Activated CD4-positive, alpha-beta T cell treated with anti-CD3 and anti-CD28 coated beads for 36 hours (primary cell): ENCODE measurements at regions not wholly inside any gene's neighbourhood (a gene's known extent, or its start where the extent isn't known, plus 50 kb on each side); places are given as distances from the start of the nearest gene placed in this dataset.

Experiments used
- ATAC-seq: fragments of 200-7000 bp; cut with Tn5 transposase; one replicate; pipeline ENCODE4 v1.10.0; 2021; ENCODE audit warnings: mild to moderate bottlenecking, moderate library complexity
- CTCF ChIA-PET: fragments of 350-600 bp; sonication (Branson Sonifier 250); formaldehyde crosslinking; loops from one replicate; lab custom pipeline; 2021; ENCODE audit warnings: antibody characterized with exemption; lab: Charles Lee
- POLR2A ChIA-PET: fragments of 350-600 bp; sonication (Branson Sonifier 250); formaldehyde crosslinking; loops from one replicate; lab custom pipeline; 2021; ENCODE audit warnings: antibody characterized with exemption, inconsistent platforms; lab: Charles Lee
- DNase-seq: peaks from one replicate; pipeline ENCODE4 v3.0.0-alpha.2; 2020
- H3K27ac Mint-ChIP-seq: one replicate; pipeline ENCODE4 v1.8.0; 2021; ENCODE audit warnings: mixed read lengths
- H3K27me3 Mint-ChIP-seq: one replicate; pipeline ENCODE4 v1.8.0; 2021; ENCODE audit warnings: mixed read lengths
- H3K36me3 Mint-ChIP-seq: one replicate; pipeline ENCODE4 v1.8.0; 2021; ENCODE audit warnings: low read depth, mixed read lengths
- H3K4me1 Mint-ChIP-seq: one replicate; pipeline ENCODE4 v1.8.0; 2021; ENCODE audit warnings: mixed read lengths
- H3K4me3 Mint-ChIP-seq: one replicate; pipeline ENCODE4 v1.8.0; 2021; ENCODE audit warnings: mild to moderate bottlenecking, moderate library complexity, mixed read lengths
- H3K9me3 Mint-ChIP-seq: one replicate; pipeline ENCODE4 v1.8.0; 2021; ENCODE audit warnings: low read depth, mixed read lengths
- intact Hi-C, 2 experiments: fragments of 100-400 bp; cut with DNase I in 1 of 2; cut with micrococcal nuclease in 1 of 2; formaldehyde crosslinking; loops; one replicate each; pipeline versions ENCODE4 v1.14.2 to v1.15.1; 2022 to 2024; cut with DNase I, micrococcal nuclease

DNA sequence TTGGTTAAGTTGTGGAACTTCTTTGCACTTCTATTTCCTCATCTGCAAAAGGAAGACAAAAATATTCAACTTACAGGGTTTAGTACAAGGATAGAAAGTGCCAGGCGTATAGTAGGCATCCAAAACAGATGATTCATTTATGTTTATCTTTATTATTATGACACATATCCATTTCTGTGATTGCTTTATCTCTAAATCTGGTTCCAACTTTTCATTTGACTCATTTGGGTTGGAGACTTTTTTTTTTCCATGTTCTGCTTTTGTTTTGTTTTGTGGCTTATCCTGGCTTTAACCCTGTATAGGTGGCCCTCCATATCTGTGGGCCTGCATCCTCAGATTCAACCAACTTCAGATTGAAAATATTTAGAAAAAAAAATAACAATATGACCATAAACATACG, 186.7 kb upstream of the SLC24A2 start:
- Mint-ChIP-seq H3K9me3 (peaks cover 3% of the 10 kb centered on the region), H3K27ac (peak overlapping the region; percentile 59), H3K4me1 (peaks cover 25% of the 10 kb centered on the region), H3K4me3 (no peak overlapping the region), H3K27me3 (peaks cover 2% of the 10 kb centered on the region), H3K36me3 (peaks cover 2% of the 10 kb centered on the region)
- DNase-seq (no peak), ATAC-seq (peak; percentile 43)
- intact Hi-C loops = loop anchor here (5.0 kb wide), 3 partner anchors 67 to 707 kb away; partner anchors contain the start of gene FOCAD (in 1 of the 2)
- CTCF ChIA-PET = no interaction called here
- POLR2A ChIA-PET = interaction anchor here (0.9 kb wide), 1 partner anchor 561 kb away, joined by 3 read pairs; no protein-coding TSS in a partner anchor

DNA sequence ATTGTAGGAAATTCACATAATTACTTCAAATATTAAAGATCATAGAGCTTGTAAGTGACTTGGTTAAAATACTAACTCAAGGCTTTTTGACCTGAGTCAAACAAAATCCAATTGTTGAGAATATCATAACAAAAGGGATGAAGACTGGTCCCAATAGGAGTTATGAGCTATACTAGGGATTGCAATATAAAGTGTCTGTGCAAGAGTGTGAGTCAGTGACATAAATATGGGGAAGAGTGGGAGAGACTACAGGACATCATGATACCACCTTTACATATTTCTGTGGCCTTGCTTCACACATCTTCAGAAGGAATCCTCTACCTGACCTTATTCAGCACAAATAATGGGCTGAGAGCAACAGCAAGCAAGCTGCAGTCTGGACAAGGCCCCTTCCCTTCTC, 180.9 kb upstream of the SLC24A2 start:
- Mint-ChIP-seq H3K9me3 (no peaks in the 10 kb centered on the region), H3K27ac (no peak overlapping the region), H3K4me3 (no peak overlapping the region), H3K27me3 (peaks cover 2% of the 10 kb centered on the region), H3K4me1 (no peaks in the 10 kb centered on the region), H3K36me3 (no peaks in the 10 kb centered on the region)
- intact Hi-C loops = no loop called here
- DNase-seq = no peak
- ChIA-PET CTCF (interaction anchor here (1.0 kb wide), 1 partner anchor 23 kb away, joined by 3 read pairs; no protein-coding TSS in a partner anchor), POLR2A (no interaction called here)
- no peak for ATAC-seq

DNA sequence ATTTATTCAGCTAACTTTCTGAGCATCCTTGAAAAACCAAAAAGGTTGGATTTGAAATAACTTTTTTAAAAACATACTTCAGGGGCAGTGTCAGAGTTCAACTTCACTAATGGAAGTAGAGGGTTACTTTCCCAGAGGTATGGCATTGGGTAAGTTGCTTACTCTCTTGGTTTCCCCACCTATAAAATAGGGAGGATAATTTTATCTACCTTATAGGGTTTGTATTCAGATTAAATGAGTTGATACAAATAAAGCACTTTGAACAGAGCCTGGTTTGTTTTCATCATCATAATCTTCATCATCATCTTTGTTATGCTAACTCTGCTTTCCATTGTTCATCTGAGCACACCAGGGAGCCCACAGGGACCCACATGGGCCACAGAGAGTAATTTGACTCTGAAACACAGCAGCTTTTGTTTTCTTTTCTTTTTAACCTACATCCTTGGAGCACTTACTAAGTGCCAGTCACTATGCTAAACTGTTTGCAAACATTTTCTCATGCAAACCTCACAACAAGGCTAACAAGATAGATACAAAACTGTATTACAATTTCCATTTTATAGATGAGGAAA, 179.1 kb upstream of the SLC24A2 start:
- DNase-seq = no peak
- ATAC-seq = no peak
- intact Hi-C loops = no loop called here
- H3K4me1 Mint-ChIP-seq = no peaks in the 10 kb centered on the region
- no peak overlapping the region for H3K27ac Mint-ChIP-seq
- H3K9me3 Mint-ChIP-seq = no peaks in the 10 kb centered on the region
- ChIA-PET POLR2A (no interaction called here), CTCF (no interaction called here)
- H3K4me3 Mint-ChIP-seq = no peak overlapping the region
- H3K27me3 Mint-ChIP-seq = peaks cover 2% of the 10 kb centered on the region
- no peaks in the 10 kb centered on the region for H3K36me3 Mint-ChIP-seq

- no peak overlapping the region for H3K27ac Mint-ChIP-seq
- CTCF ChIA-PET = interaction anchor here (0.6 kb wide), 1 partner anchor 302 kb away, joined by 4 read pairs; no protein-coding TSS in a partner anchor
- H3K27me3 Mint-ChIP-seq = peaks cover 2% of the 10 kb centered on the region
- no peak for DNase-seq
- POLR2A ChIA-PET = no interaction called here
- no peaks in the 10 kb centered on the region for H3K36me3 Mint-ChIP-seq
- H3K4me3 Mint-ChIP-seq = no peak overlapping the region
- intact Hi-C loops = no loop called here
- ATAC-seq = no peak
- H3K4me1 Mint-ChIP-seq = no peaks in the 10 kb centered on the region
- no peaks in the 10 kb centered on the region for H3K9me3 Mint-ChIP-seq
These were observed 178.5 kb upstream of the SLC24A2 start for GRCh38 chr9:19967216-19967887.

- Mint-ChIP-seq H3K9me3 (peaks cover 3% of the 10 kb centered on the region), H3K36me3 (no peaks in the 10 kb centered on the region), H3K27me3 (peaks cover 5% of the 10 kb centered on the region), H3K4me3 (no peak overlapping the region), H3K4me1 (no peaks in the 10 kb centered on the region), H3K27ac (no peak overlapping the region)
- no peak for ATAC-seq
- DNase-seq = no peak
- ChIA-PET CTCF (interaction anchor here (0.6 kb wide), 1 partner anchor 33 kb away, joined by 3 read pairs; no protein-coding TSS in a partner anchor), POLR2A (no interaction called here)
- intact Hi-C loops = no loop called here
These were observed 176.5 kb upstream of the SLC24A2 start for GRCh38 chr9:19965336-19965735.

- no peak overlapping the region for H3K4me3 Mint-ChIP-seq
- DNase-seq (no peak), ATAC-seq (no peak)
- intact Hi-C loops = no loop called here
- ChIA-PET CTCF (no interaction called here), POLR2A (no interaction called here)
- no peaks in the 10 kb centered on the region for H3K36me3 Mint-ChIP-seq
- peaks cover 5% of the 10 kb centered on the region for H3K4me1 Mint-ChIP-seq
- peaks cover 10% of the 10 kb centered on the region for H3K27me3 Mint-ChIP-seq
- peaks cover under 1% of the 10 kb centered on the region for H3K9me3 Mint-ChIP-seq
- no peak overlapping the region for H3K27ac Mint-ChIP-seq
These were observed 159.2 kb upstream of the SLC24A2 start for GRCh38 chr9:19947996-19948395.

DNA sequence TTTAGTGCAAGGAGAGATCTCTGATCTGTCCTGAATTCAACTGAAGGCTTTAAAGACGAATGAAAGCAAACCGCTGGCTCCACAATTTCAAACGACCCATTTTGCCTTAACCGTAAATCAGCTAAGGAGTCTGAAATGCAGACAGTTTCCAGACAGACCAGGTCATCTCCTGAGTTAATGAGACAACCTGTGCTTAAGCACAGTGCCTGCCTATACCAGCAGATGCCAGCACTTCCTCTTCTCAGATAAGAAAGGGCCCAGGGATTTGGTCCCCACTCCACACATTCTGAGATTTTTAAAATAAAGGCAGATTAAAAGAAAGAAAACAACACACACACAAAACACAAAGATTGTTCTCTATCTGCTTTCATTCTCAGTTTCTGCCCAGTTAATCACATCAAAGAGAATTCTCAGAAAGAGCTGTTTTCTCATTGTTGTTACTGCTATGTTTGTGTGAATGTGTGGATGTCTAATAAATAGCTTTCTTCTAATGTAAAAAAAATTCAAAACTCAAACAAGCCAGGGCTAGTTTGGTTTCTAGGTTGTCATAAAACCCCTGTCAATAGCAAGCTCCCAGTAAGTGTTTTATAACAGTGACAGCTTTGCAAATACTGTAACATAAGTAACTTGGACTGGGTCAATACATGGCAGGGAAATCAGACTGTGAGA, 157.7 kb upstream of the SLC24A2 start:
- DNase-seq (peak; percentile 31), ATAC-seq (peak; percentile 80)
- peaks cover 12% of the 10 kb centered on the region for H3K27me3 Mint-ChIP-seq
- ChIA-PET POLR2A (no interaction called here), CTCF (interaction anchor here (0.5 to 1.3 kb wide), 6 partner anchors 23 to 995 kb away, joined by 3 to 4 read pairs (median 3); no protein-coding TSS in a partner anchor)
- intact Hi-C loops = no loop called here
- peaks cover 5% of the 10 kb centered on the region for H3K4me1 Mint-ChIP-seq
- no peak overlapping the region for H3K4me3 Mint-ChIP-seq
- H3K27ac Mint-ChIP-seq = no peak overlapping the region
- no peaks in the 10 kb centered on the region for H3K9me3 Mint-ChIP-seq
- H3K36me3 Mint-ChIP-seq = no peaks in the 10 kb centered on the region

DNA sequence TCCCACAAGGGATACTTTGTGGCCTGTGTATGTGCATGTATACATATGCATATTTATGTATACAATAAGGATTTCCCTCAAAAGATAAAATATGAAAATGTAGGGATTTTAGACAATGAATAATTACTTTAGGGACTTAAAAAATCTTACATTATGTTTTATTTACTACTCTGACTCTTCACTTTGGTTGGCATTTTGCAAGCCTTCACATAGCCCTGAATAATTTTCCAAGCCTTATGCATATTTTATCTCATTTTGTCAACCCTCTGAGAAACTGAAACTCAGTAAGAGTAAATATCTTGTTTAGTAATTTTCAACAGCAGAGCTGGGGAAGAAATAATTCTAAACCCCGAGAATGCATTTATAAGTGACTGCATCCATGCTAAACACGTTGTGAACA, 153.0 kb upstream of the SLC24A2 start:
- no peak for DNase-seq
- Mint-ChIP-seq H3K27ac (no peak overlapping the region), H3K9me3 (no peaks in the 10 kb centered on the region), H3K36me3 (no peaks in the 10 kb centered on the region), H3K4me3 (no peak overlapping the region), H3K4me1 (peaks cover 5% of the 10 kb centered on the region), H3K27me3 (peaks cover 11% of the 10 kb centered on the region)
- ATAC-seq = no peak
- POLR2A ChIA-PET = no interaction called here
- CTCF ChIA-PET = no interaction called here
- intact Hi-C loops = no loop called here

DNA sequence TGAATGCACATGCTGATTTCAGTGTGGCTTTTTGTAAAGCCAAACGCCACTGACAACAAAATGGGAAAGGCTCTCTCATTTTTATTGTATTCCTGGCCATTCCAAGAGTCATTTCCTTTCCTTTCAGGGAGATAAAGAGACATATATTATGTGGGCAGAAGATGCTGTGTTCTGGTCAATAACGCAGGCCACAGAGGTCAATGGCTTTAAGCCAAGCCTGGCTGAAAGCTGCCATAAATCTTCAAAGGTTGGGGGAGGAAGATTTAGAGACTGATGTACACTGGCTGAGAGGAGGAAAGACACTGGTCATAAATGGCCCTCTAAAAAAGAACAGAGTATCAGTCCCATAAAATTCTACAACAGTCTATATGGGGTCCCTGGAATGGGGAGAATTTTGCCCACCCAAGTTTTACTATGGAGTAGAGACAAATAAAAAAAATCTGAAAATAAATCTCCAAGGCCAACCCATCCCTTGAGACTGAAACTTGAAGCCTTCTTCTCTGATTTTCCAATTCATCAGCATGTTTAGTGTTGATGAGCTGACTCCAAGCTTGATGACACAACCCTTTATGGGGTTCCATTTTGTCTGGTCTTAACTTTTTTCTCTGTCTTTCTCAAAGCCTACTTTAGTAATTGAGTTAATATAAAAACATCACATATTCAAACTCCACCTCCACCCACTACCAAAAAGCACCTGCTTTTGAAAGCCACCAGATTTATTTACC, 152.1 kb upstream of the SLC24A2 start:
- Mint-ChIP-seq H3K4me1 (no peaks in the 10 kb centered on the region), H3K4me3 (no peak overlapping the region), H3K27ac (no peak overlapping the region), H3K9me3 (no peaks in the 10 kb centered on the region), H3K27me3 (peaks cover 10% of the 10 kb centered on the region), H3K36me3 (no peaks in the 10 kb centered on the region)
- ATAC-seq = no peak
- intact Hi-C loops = no loop called here
- ChIA-PET POLR2A (no interaction called here), CTCF (no interaction called here)
- DNase-seq = no peak

- ATAC-seq (no peak), DNase-seq (no peak)
- Mint-ChIP-seq H3K9me3 (no peaks in the 10 kb centered on the region), H3K4me3 (no peak overlapping the region), H3K36me3 (no peaks in the 10 kb centered on the region), H3K27me3 (peaks cover 12% of the 10 kb centered on the region), H3K27ac (no peak overlapping the region), H3K4me1 (no peaks in the 10 kb centered on the region)
- intact Hi-C loops = no loop called here
- ChIA-PET POLR2A (no interaction called here), CTCF (interaction anchor here (1.3 kb wide), 1 partner anchor 10 kb away, joined by 3 read pairs; no protein-coding TSS in a partner anchor)
These were observed 151.0 kb upstream of the SLC24A2 start for GRCh38 chr9:19939734-19940278.
